Globus pallidus (tissue), 1 donor: ENCODE measurements at regions not wholly inside any gene's neighbourhood (a gene's known extent, or its start where the extent isn't known, plus 50 kb on each side); places are given as distances from the start of the nearest gene placed in this dataset.
"Not testable (repeated sequence)": the region's sequence is repeated elsewhere in the genome, so short reads cannot be mapped to it uniquely, and the experiment has no call there.

Experiments used
- DNase-seq: peaks from one replicate; pipeline ENCODE4 v3.0.0-alpha.2; 2015; ENCODE audit warnings: low spot score

DNA sequence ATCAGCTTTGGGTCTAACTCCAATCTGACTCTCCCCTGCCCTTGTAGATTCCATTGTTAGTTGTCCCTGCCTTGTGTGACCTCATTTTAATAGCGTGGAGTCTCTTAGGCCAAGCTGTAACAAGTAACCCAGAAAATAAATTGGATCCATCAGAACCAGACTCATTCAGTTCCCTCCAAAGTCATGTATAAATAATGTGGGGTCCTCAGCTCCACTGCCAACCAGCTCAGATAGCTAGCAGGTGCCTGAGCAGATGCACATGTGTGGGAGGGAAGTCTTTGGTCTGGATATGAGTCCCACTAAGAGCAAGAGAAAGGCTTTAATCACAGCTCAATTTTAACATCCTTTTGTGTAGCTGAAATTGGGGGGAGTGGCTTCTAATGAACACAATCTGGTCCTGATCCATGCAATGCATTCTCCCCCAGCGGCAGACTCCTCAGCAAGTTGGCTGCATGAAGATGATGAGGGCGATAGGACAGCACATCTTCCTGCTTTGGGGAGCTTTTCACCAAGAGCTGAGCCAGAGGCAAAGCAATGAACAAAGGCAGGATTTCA lies 151.6 kb downstream of the ABCC12 start:
- DNase-seq, result no peak

DNA sequence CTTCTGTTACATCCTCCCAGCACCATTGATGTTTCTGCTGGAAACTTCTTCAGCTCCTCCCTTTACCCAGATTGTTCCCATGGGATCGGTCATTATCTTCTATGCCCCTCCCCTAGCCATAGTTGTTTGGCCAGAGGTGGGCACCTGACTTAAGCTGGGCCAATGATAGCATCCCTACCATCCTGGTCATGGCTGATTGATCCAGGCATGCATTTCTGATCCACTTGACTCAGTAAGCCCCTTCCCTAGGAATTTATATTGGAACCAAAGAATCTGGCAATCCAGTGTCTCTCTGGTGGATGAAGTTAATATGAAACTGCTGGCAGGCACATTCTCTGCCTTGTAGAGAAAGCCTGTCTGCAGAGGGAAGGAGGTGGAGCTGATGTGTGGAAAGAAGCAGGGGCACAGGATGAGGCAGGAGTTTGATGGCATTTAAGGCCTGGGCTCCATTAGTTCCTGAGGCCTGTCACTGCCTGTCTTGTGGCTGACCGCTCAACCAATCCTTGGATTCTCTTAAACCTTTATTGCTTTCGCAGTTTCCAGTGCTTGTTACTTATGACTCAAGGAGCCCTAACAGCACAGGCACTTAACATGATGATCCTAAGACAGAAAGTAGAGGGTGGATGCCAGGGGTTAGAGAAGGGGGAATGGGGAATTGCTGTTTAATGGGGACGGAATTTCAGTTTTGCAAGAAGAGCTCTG lies 152.4 kb downstream of the ABCC12 start:
- DNase-seq, result no peak

DNA sequence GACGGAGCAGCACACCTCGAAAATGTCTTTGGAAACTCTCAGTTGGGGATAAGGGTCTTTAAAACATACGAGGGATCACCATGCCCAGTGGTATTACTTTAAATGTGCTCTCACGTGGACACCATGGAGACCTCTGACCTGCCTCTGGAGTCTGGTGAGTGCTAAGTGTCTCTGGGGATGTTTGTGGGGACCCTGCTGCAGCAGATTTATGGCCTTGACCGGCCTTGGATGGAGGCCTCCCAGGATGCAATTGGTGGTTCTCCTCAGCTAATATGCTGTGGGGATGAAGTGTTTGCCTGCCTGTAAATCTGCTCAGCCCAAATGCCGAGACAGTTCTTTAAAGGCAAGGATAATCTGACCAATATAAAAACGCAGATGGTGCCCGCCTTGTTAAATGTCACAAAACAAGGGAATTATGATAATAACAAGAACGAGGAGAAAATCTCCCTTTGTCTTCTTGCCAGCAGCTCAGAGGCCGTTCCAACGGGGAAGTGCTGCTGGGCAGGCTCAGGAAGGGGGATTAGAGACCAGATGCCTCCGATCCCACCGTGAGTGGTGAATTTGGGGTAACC lies 154.4 kb downstream of the ABCC12 start:
- DNase-seq, result no peak

DNA sequence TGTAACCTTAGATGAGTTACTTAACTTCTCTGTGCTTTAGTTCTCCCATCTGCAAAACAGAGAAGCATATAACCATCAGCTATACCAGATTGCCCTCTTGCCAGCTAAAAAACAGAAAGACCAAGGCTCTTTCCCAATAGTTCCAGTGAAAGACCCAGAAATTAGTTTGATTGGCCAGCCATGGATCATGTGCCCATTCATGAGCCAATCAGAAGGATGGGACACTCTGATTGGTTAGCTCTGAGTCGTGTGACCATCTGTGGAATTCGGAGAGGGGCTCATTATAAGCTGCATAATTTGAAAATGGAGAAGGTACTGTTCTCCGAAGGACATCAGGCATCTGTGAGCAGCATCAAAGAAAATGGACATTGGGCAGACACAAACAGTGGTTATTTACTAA lies 155.2 kb downstream of the ABCC12 start:
- DNase-seq, result no peak

DNA sequence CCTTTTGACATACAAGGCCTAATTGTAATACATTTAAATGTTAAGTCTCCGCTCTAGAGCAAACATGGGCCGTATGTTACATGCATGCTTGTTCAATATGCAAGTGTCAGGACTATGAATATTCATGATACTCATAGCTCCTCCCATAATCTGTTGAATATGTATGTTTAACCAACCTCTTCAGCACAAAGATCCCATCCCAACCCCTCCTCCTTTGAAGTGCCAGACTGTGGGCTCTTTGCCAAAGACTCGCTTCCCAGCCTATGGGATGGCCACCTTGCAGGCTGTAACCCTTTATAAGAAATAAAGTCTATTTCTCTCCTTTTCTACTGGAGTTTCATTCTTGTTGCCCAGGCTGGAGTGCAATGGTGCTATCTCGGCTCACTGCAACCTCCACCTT lies 156.2 kb downstream of the ABCC12 start:
- no peak for DNase-seq

DNA sequence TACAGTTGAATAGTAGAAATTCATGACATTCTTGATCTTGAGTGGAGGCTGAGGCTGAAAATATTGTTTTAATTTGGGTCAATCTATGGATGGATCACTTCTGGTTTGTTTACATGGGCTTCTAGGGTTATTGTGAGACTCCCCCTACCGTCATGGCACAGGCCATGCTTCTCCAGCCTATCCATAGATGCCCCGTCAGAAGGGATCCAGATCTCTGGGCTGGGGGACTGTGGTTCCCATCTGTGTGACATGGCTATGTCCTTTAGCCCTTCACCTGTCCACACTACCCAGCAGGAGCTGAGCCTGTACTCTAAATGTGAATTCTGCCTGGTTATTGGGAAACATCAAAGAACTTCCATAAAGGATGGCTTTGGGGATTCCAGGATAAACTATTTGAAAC lies 160.4 kb downstream of the ABCC12 start:
- DNase-seq, result no peak

DNA sequence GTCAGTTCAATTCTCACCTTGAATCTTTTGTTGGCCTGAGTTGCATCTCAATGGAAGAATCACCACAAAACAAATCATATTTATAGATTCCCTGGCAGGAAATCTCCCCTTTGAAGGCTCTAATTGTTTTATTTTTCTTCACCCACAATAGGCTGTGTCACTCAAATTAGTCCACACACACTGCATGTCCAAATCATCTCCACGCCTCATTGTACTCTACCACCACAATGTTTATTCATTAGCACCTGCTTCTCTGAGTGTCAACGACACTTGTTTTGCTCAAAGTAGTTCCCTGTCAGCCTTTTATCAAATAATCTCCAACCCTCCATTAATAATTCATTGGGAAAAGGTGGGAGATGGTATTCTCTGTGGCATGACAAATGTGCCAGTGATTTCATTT lies 164.3 kb downstream of the ABCC12 start:
- DNase-seq, result no peak

DNA sequence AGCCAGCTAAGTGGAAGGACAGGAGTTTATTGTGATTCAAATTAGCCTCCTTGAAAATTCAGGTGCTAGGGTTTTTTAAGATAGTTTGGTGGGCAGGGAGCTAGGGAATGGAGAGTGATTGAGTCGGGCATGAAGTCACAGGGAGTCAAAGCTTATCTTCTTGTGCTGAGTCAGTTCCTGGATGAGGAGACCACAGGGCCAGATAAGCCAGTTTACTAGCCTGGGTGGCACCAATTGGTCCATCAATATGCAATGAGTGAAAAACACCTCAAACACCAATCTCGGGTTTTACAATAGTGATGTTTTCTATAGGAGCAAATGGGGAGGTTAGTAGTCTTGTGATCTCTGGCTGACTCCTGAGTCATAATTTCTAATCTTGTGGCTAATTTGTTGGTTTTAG lies 165.1 kb downstream of the ABCC12 start:
- DNase-seq, result no peak

DNA sequence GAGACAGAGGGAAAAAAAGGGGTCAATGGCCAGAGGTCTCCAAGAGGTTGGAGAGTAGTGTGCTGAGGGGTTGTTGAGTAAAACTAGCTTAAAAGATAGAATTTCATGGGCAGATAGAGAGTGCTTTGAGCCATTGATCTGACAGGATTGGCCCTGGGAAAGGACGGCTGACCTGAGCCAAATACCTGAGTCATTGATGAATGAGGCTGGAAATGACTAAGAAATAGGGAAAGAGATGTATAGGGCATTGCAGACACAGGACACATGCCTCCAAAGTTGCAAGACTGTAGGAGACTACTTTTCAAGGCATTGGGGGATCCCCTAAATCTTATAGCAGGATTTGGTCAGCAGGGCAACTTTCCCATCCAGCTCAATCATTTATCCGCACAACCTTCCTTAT lies 168.7 kb downstream of the ABCC12 start:
- DNase-seq, result no peak

DNA sequence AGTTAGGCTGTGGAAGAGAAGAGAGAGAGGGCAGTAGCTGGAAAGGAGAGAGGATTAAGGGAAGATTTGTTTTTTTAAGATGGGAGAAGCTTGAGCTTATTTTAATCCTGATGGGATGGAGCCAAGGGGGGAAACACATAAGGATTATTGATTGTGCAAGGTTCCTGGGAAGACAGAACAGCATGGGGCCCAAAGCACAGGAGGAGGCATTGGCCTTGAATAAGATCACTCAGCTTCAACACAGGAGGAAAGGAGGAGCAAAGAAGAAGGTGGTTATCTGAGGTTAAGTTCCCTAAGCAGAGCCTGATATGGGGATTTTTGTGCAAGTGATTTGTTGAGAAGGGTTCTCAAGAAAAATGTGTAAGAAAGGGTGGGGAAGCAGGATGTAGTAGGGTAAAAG lies 169.8 kb downstream of the ABCC12 start:
- DNase-seq, result no peak

DNA sequence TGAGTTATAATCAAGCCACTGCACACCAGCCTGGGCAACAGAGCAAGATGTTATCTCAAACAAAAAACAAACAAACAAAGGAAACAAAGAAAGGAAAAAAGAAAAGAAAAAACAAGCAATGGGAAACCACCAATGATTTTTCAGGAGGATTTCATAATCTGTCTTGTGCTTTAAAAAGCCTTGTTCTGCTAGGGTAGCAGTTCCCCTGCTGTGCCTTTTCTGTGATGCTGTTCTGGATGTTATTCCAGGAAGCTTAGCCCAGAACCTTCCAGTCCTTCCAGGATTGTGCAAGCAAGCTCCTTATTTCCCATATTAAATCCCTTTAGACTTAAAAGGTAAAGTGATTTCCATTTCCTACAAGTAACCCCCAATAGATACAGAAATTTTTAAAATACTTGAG lies 171.1 kb downstream of the ABCC12 start:
- no peak for DNase-seq

DNA sequence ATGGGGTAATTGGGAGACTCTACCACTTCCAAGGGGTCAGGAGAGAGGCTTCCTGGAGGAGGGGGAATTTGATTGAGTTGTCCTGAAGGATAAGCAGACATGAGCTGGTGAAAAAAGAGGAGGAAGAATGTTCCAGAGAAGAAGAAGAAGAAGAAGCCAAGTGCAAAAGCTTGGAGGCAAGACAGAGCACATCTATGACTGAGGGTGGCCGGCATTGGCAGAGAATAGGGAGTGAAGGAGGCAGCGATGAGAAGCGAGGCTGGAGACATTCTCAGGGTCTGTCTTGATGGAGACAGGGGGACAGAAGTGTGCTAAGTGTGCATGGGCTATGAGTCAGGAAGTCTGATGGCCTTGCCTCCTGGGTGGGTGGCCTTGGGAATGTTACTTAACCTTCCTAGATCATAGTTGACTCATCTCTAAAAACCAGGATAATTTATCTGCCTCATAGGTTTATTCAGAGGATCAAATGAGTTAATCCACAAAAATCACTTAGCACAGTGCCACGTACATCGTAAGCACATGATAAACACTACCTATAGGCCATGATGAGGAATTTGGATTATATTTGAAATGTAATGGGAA lies 171.7 kb downstream of the ABCC12 start:
- DNase-seq, result no peak

DNA sequence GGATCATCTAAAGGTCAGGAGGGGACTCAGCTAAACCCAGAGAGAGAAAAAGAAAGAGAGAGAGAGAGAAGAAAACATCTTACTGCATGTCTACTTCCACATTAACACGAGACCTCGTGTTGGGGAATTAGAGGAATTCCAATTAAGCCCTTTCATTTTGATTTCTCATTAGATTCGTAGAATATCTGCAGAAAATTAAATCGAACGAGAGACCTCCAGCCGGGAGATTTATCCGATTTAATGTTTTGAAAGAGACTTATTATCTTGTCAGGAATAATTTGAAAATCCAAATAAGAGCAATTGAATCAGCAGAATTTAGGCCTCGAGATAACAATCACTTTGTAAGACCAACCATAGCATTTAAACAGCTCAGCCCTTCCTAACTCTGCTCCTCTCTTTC lies 175.6 kb downstream of the ABCC12 start:
- DNase-seq, result no peak

DNA sequence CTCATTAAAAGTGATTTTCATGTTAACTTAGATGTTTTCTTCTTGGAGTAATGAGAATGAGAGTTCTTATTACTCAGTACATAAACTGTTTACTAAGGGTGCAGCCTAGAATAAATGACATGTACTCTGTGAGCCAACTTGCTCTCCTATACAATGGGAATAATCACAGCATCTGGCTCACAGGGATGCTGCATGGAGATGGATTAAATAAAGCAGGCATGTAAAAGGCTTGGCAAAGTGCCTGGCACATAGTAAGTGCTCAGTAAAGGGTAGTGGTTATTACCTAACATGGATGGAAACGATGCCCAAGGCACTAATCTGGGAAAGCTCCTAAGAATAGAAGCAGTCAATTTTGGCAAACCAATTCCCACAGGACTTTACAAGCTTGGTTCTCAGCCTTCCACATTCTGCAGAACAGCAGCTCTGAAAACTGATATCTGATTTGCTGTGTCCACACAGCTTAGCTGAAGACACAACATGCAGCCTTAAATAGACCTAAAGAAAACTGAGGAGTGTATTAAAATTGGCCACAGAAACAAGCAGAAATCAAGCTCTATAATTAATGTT lies 176.1 kb downstream of the ABCC12 start:
- DNase-seq, result no peak

DNA sequence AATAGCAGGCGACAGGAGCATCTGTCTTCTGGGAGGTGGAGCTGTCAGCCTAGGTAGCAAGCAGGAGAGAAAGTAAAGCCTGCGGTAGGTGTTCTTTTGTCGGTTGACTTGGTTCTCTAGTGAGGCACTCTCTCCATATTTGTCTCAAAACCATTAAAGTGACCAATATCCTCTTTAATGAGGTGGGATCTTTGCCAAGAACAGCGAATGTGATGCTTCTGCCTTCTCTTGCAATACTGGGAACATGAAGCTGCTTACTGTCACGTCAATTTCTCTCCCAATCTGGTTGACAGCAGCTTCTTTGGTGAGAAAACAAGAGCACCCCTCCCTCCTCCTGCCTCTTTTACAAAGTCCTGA lies 176.7 kb downstream of the ABCC12 start:
- no peak for DNase-seq

DNA sequence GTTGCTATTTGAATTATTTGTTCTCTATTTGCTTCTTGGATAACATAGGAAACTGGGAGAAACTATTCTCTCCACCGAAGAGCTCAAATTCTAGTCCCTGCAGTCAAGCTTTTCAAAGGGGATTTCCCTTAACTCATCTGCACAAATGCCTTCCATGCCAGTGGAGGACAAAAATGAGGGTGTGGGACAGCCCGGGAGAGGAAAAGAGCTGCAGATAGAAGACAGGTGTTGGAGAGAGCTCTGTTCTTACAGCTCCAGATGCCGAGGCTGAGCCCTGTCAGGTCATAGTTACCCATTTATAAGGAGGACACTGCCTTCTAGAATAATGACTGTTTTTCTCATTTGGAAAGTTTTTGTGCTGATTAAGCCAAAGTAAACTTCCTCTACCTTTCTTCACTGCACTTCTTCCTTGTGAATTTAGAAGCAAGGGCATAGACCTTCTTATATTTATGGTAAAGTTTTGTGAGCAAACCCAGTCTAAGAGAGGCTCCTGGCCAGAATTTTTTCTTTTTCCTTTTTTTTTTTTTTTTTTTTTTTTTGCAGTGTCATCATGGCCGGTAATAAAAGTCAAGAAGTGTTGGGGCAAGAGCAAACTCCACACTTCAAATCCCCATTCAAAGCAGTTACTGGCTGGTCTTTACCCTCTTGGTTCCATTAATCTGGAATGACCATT lies 177.2 kb downstream of the ABCC12 start:
- DNase-seq, result no peak

DNA sequence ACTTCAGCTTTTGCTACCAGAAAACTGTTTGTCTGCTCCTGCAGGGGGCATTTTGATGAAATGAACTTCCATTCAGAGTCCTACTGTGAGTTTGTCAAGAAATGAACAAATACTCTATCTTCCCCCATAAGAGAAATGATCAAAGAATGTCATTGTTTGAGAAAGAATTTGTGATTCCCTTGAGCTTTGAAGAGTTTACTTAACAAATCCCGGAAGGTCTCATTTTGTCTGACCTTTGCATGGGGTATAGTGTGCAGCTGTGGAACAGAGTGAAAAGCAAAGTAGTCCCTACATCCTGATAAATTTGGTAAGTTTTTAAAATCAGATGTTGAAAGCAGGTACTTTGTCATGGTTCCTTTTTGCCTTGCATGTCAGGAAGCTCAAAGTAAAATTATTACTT lies 178.0 kb downstream of the ABCC12 start:
- DNase-seq, result no peak

DNA sequence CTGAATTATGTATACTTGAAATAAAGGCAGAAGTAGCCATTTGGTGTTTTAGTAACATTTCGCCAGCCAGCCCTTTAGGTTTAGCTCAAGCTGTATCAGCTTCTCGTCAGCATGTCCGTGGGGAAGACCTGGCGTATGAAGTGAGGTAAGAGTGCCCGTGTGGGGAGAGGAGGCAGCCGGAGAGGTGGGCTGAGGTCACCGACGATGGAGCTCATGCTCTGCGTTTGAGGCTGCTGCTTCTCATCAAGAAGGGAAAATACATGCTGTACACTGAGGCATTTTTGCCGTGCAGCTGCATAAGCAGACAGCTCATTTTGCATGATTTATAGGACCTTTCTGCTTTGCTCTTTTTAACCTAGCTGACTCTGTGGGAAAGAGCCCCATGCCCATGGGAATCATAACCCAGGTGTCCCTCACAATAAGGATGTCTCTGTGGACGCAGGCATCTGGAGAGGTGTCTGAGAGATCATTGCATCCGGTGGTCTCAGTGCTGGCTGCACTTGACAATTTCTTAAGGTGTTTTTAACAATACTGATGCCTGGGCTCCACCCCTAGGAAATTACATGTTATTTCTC lies 179.1 kb downstream of the ABCC12 start:
- DNase-seq, result no peak

DNA sequence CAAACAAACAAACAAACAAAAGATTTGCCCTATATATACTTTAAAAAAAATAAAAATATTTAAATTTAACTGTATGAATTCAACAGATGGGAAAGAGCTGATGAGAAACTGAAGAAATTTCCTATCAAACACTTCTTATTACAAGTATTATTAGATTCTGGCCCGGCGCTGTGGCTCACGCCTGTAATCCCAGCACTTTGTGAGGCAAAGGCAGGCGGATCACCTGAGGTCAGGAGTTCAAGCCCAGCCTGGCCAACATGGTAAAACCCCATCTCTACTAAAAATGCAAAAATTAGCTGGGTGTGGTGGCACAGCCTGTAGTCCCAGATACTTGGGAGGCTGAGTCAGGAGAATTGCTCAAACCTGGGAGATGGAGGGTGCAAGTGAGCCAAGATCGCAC lies 180.8 kb downstream of the ABCC12 start:
- DNase-seq, result not testable (repeated sequence)

DNA sequence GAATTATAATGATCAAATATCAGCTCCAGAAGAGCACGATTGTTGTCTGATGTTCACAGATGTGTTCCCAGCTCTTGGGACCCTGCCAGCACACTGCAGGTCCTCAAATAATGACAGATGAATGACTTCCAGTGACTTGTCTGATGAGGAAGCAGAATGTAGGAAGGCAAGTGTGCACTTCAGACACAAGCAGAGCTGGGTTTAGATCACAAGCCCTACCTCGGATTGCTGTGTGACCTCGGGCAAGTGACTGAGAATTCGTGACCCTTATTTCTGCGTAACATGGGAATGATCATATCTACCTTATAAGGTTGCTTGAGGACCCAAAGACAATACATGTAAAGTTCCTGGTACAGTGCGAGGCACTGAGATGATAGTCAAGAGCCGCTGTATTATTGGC lies 182.2 kb downstream of the ABCC12 start:
- DNase-seq, result no peak

DNA sequence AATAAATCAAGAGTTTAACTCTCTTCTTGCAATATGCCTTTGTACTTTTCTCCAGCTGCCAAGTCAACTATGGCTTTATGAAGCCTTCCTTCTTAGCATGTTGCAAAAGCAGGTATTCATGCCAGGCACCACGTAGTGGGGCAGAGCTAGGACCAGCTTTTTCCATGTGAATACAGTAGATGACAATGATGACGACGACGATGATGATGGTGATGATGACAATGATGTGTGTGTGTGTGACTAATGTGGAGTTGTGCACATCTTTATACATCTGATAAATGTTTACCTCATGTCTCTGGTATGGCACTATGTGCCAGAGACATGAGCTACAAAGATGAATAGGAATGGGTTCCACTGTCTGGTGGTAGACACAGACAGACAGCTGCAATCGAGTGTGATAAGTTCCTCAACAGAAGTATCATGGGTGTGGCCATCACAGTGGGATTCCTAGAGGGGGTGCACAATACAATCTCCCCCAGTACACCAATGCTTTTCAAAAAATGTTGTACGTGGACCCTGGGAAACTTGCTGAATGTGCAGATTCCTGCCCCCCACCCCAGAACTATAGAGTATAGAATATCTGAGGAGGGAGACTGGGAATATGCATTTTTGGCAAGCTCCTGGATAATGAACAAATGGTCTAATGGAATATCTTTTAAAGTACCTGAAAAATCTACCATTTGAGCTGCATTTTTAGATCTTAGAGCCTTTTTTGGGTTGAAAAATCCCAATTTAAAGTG lies 183.4 kb downstream of the ABCC12 start:
- no peak for DNase-seq

DNA sequence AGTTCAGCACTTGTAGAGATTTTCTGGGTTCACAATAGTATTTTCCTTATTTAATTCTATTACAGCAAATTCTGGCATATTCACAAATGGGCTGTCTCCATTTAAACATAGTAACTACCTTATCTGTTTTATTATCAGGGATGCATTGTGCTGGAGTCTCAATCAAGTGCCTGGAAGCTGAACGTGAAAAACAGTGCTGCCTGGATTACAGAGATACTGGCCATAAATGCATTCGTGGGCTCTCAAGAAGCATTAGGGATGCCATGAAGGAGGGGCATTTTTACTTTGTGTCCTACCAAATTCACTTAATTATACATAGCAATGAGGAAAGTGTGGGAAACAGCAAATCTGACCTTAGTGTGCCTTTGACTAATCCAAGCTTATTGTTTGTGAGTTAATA lies 184.6 kb downstream of the ABCC12 start:
- no peak for DNase-seq
